Loucy (cell line): ENCODE measurements at regions not wholly inside any gene's neighbourhood (a gene's known extent, or its start where the extent isn't known, plus 50 kb on each side); places are given as distances from the start of the nearest gene placed in this dataset.

ENCODE experiments used
- H2AFZ ChIP-seq: fragments of 200-600 bp; sonication (generic); 2 replicates; pipeline ENCODE4 v1.6.0; 2016; ENCODE audit warnings: antibody characterized with exemption, mild to moderate bottlenecking, low read length, moderate library complexity
- H3F3A ChIP-seq: fragments of 200-600 bp; 2 replicates; pipeline ENCODE4 v1.6.0; 2016; ENCODE audit warnings: antibody characterized with exemption, low read depth, mild to moderate bottlenecking
- H3K27me3 ChIP-seq: fragments of 200-600 bp; sonication (generic); 2 replicates; pipeline ENCODE4 v1.6.1; 2014; ENCODE audit warnings: low read length, mild to moderate bottlenecking; ENCODE audit not compliant: insufficient read depth, poor library complexity, severe bottlenecking
- H3K36me3 ChIP-seq: fragments of 200-600 bp; sonication (generic); 2 replicates; pipeline ENCODE4 v1.6.1; 2016; ENCODE audit warnings: low read length; ENCODE audit not compliant: insufficient read depth
- H3K4me1 ChIP-seq: fragments of 200-600 bp; sonication (generic); 2 replicates; pipeline ENCODE4 v1.5.1; 2014; ENCODE audit warnings: low read length, mild to moderate bottlenecking; ENCODE audit not compliant: insufficient read depth, poor library complexity, severe bottlenecking
- H3K4me2 ChIP-seq: fragments of 200-600 bp; sonication (generic); 2 replicates; pipeline ENCODE4 v1.6.0; 2014; ENCODE audit warnings: antibody characterized with exemption, low read length, low read depth, mild to moderate bottlenecking; ENCODE audit not compliant: poor library complexity, severe bottlenecking
- H3K4me3 ChIP-seq: fragments of 200-600 bp; sonication (generic); 2 replicates; pipeline ENCODE4 v1.5.1; 2014; ENCODE audit warnings: low read length, mild to moderate bottlenecking, mixed read lengths; ENCODE audit not compliant: poor library complexity, severe bottlenecking
- H3K79me2 ChIP-seq: fragments of 200-600 bp; sonication (generic); 2 replicates; pipeline ENCODE4 v1.6.1; 2014; ENCODE audit warnings: low read length; ENCODE audit not compliant: insufficient read depth
- H3K9ac ChIP-seq: fragments of 200-600 bp; sonication (generic); 2 replicates; pipeline ENCODE4 v1.6.0; 2014; ENCODE audit warnings: mild to moderate bottlenecking, low read depth, low read length, moderate library complexity; ENCODE audit not compliant: poor library complexity, severe bottlenecking
- H3K9me2 ChIP-seq: fragments of 200-600 bp; sonication (generic); replicated peaks from 2 replicates; pipeline ENCODE4 v1.6.1; 2016; ENCODE audit warnings: low read depth, low read length, mixed read lengths
- H3K9me3 ChIP-seq: fragments of 200-600 bp; sonication (generic); 2 replicates; pipeline ENCODE4 v1.6.1; 2014; ENCODE audit warnings: mild to moderate bottlenecking, antibody characterized with exemption, low read length, low read depth; ENCODE audit not compliant: insufficient read depth
- H4K20me1 ChIP-seq: fragments of 200-600 bp; sonication (generic); 2 replicates; pipeline ENCODE4 v1.6.0; 2014; ENCODE audit warnings: antibody characterized with exemption, low read length, mild to moderate bottlenecking; ENCODE audit not compliant: insufficient read depth, poor library complexity, severe bottlenecking
- EZH2phosphoT487 ChIP-seq: fragments of 200-600 bp; IDR thresholded peaks from 2 replicates; pipeline ENCODE4 v1.6.1; 2018; ENCODE audit warnings: antibody characterized with exemption, mild to moderate bottlenecking, moderate library complexity, borderline replicate concordance
- TF ChIP-seq, protein P1 (sequence below): fragments of 200-600 bp; sonication (generic); conservative IDR thresholded peaks from 2 replicates; pipeline ENCODE4 v1.5.1; 2014; ENCODE audit warnings: mild to moderate bottlenecking, antibody characterized with exemption, low read length

DNA sequence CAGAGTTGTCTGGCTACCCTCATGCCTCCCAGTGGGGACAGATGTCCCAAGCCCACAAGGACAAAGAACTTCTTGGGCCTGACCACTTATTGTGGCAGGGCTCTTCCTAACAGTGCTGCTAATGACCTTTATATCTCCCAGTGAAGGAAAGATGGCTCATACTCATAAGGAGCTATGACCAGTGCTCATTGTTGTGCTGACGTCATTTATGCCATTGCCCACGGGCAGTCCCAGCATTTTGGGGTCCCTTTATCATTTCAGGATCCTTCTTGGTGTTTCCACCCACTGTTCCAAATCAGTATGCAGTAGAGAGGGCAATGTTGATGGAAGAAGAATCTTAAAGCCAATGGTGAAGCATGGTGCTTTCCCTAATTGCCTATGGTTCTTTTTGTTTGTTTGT, 1640.0 kb upstream of the PRR20A start:
- no peaks in the 10 kb centered on the region for H3K9me2 ChIP-seq
- H3K4me2 ChIP-seq, result no peak overlapping the region
- H3K9me3 ChIP-seq, result no peaks in the 10 kb centered on the region
- H4K20me1 ChIP-seq, result no peaks in the 10 kb centered on the region
- no peak for TF ChIP-seq EZH2phosphoT487
- TF ChIP-seq, protein P1, sequence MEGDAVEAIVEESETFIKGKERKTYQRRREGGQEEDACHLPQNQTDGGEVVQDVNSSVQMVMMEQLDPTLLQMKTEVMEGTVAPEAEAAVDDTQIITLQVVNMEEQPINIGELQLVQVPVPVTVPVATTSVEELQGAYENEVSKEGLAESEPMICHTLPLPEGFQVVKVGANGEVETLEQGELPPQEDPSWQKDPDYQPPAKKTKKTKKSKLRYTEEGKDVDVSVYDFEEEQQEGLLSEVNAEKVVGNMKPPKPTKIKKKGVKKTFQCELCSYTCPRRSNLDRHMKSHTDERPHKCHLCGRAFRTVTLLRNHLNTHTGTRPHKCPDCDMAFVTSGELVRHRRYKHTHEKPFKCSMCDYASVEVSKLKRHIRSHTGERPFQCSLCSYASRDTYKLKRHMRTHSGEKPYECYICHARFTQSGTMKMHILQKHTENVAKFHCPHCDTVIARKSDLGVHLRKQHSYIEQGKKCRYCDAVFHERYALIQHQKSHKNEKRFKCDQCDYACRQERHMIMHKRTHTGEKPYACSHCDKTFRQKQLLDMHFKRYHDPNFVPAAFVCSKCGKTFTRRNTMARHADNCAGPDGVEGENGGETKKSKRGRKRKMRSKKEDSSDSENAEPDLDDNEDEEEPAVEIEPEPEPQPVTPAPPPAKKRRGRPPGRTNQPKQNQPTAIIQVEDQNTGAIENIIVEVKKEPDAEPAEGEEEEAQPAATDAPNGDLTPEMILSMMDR, result no peak
- H3F3A ChIP-seq, result no peaks in the 10 kb centered on the region
- no peak overlapping the region for H3K9ac ChIP-seq
- no peak overlapping the region for H3K4me3 ChIP-seq
- H3K4me1 ChIP-seq, result no peaks in the 10 kb centered on the region
- no peaks in the 10 kb centered on the region for H3K79me2 ChIP-seq
- no peaks in the 10 kb centered on the region for H3K36me3 ChIP-seq
- H2AFZ ChIP-seq, result no peak overlapping the region
- no peaks in the 10 kb centered on the region for H3K27me3 ChIP-seq

DNA sequence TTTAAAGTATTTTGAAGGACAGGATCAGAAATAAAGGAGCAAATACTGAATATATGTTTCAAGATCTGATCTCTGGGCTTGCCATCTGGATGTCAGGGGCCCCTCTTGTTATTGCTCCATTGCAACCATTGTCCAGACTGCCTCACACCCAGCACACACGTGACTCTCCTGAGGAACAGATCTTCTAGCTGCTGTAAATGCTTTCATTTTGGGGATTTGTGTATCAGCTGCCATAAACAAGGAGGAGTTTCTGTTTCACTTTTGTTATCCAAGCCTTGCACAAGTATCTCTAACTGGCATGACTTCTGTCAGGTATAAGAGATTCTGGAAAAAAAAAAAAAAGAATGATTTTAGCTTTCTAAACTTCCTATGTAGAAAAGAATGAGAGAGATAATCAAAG, 1624.1 kb upstream of the PRR20A start:
- H4K20me1 ChIP-seq, result no peaks in the 10 kb centered on the region
- H3K9ac ChIP-seq, result no peak overlapping the region

DNA sequence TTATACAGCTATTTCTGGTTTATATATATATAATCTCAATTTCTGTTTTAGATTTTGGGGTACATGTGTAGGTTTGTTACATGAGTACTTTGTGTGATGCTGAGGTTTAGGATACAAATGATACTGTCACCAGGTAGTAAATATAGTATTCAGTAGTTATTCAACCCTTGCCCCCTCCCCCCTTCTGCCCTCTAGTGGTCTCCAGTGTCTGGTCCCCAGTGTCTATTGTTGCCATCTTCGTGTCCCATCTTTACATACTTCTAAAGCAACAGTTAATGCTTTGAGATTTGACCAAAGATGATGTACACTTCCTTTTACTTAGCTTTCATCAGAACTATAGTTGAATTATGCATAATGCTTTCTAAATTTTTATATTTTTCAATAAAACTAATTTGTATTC, 1623.4 kb upstream of the PRR20A start:
- H3K9me3 ChIP-seq, result no peaks in the 10 kb centered on the region
- no peak overlapping the region for H3K4me3 ChIP-seq
- H3K27me3 ChIP-seq, result no peaks in the 10 kb centered on the region
- H3K9ac ChIP-seq, result no peak overlapping the region
- no peaks in the 10 kb centered on the region for H3F3A ChIP-seq
- no peak overlapping the region for H2AFZ ChIP-seq
- no peaks in the 10 kb centered on the region for H3K9me2 ChIP-seq
- no peaks in the 10 kb centered on the region for H4K20me1 ChIP-seq
- TF ChIP-seq, protein P1, result peak; percentile 52
- no peak for TF ChIP-seq EZH2phosphoT487
- H3K4me1 ChIP-seq, result no peaks in the 10 kb centered on the region
- no peaks in the 10 kb centered on the region for H3K79me2 ChIP-seq
- no peaks in the 10 kb centered on the region for H3K36me3 ChIP-seq
- no peak overlapping the region for H3K4me2 ChIP-seq

More for the DNA sequence above, 1624.1 kb upstream of the PRR20A start:
- H3K9me2 ChIP-seq, result no peaks in the 10 kb centered on the region
- H3K27me3 ChIP-seq, result no peaks in the 10 kb centered on the region
- H2AFZ ChIP-seq, result no peak overlapping the region
- H3K4me1 ChIP-seq, result no peaks in the 10 kb centered on the region
- H3K36me3 ChIP-seq, result no peaks in the 10 kb centered on the region
- H3K4me2 ChIP-seq, result no peak overlapping the region
- no peak overlapping the region for H3K4me3 ChIP-seq
- TF ChIP-seq EZH2phosphoT487, result no peak
- TF ChIP-seq, protein P1, result no peak
- H3K9me3 ChIP-seq, result no peaks in the 10 kb centered on the region
- no peaks in the 10 kb centered on the region for H3F3A ChIP-seq
- H3K79me2 ChIP-seq, result no peaks in the 10 kb centered on the region
